ENCODE measurements at regions not wholly inside any gene's neighbourhood (a gene's known extent, or its start where the extent isn't known, plus 50 kb on each side); places are given as distances from the start of the nearest gene placed in this dataset.

DNA sequence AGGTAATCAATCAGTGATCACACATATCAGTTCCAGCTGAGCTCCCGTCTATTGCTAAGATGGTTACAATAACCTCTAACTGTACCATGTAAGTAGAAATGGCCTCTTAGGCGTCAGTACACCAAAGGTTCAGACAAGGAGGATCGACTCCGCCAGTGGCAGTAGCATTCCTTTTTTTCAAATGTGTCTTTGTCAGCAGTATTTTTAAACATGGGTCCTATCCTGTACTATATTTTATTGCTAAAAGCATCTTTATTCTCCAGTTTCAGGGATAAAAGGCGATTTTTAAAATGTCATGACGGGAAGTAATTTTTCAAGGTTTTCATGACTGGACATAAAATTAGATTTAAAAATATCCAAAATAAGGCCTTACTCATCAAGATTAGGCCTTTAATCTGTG, 64.8 kb upstream of the TBCA start:
- TF ChIP-seq, protein P1, sequence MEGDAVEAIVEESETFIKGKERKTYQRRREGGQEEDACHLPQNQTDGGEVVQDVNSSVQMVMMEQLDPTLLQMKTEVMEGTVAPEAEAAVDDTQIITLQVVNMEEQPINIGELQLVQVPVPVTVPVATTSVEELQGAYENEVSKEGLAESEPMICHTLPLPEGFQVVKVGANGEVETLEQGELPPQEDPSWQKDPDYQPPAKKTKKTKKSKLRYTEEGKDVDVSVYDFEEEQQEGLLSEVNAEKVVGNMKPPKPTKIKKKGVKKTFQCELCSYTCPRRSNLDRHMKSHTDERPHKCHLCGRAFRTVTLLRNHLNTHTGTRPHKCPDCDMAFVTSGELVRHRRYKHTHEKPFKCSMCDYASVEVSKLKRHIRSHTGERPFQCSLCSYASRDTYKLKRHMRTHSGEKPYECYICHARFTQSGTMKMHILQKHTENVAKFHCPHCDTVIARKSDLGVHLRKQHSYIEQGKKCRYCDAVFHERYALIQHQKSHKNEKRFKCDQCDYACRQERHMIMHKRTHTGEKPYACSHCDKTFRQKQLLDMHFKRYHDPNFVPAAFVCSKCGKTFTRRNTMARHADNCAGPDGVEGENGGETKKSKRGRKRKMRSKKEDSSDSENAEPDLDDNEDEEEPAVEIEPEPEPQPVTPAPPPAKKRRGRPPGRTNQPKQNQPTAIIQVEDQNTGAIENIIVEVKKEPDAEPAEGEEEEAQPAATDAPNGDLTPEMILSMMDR (IDR thresholded peaks at IDR 0.05 in 2 of 3, conservative IDR thresholded peaks at IDR 0.05 in 1 of 3; ENCODE audit: control insufficient read depth in 2 of 3, extremely low read depth in 1 of 3, insufficient read depth in 1 of 3, low read depth in 3 of 3, low read length in 3 of 3), result no peak
- TF ChIP-seq, protein P2, sequence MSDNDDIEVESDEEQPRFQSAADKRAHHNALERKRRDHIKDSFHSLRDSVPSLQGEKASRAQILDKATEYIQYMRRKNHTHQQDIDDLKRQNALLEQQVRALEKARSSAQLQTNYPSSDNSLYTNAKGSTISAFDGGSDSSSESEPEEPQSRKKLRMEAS (IDR thresholded peaks at IDR 0.05; ENCODE audit: low read depth, low read length), result no peak
